ENCODE measurements at regions not wholly inside any gene's neighbourhood (a gene's known extent, or its start where the extent isn't known, plus 50 kb on each side); places are given as distances from the start of the nearest gene placed in this dataset.

DNA sequence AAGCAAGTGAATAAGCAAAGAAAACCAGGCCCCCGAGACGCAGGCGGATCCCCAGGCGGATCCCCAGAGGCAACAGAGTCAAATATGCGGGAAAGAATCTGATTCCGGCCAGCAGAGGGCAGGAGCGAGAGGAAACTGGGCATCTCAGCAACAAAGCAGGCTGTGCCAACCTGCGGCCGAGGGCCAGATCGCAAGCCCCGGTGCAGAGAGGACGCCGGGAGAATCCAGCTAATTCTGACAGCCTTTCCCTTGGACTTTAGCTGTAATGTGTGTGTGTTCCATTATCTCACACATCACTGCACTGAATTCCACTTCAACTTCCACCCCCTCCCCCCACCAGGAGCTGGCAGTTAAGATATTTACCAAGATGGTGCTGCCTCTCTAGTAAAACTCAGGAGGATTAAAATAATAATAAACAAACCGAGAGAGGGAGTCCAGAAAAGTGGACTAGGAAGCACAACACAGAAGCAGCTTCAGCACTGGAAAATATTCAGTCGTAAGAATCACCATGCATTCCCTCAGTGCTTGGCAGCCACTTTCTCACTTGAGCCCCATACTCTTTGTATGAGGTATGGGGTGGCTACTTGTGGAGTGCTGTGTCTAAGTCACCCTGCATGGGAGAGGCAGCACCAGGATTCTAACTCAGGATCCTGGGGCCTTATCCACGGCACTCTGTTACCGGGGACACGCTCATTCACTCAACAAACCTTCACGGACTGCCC, 66.2 kb upstream of the SNX9 start:
- peak; percentile 81 for DNase-seq

DNA sequence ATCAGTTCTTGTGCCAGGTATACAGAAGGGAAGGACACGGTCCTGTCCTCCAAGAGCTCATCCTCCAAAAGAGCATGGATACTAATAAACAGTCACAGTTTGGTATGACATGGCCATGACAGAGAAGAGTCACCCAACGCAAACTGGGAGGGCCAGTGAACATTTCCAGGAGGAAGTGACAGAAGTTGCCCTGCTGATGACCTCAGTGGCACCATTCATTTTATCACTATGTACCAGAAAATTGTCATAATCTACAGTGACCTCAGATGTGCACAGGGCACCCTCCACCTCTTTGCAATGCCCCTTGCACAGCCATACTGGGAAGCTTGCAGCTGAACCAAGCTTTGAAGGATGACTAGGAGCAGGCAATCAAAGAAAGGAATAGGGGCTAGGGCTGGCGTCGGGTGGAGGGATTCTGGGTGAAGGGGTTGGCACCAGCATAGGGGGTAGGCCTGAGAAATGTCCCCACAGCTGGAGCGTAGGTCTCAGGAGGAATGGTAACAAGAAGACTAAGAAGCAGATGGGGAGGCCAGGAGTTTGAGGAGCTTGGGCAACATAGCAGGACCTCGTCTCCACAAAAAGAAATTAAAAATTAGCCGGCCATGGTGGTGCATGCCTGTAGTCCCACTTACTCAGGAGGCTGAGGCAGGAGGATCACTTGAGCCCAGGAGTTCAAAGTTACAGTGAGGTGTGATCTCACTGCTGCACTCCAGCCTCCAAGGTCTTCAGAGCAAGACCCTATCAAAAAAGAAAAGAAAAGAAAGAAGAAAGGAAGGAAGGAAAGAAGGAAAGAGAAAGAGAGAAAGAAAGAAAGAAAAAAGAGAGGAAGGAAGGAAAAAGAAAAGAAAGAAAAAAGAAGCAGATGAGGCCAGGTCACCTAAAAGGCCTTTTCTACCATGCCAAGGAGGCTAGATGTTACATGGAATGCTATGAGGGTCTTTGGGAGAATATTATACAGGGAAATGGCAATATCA, 65.3 kb upstream of the SNX9 start:
- no peak for DNase-seq

DNA sequence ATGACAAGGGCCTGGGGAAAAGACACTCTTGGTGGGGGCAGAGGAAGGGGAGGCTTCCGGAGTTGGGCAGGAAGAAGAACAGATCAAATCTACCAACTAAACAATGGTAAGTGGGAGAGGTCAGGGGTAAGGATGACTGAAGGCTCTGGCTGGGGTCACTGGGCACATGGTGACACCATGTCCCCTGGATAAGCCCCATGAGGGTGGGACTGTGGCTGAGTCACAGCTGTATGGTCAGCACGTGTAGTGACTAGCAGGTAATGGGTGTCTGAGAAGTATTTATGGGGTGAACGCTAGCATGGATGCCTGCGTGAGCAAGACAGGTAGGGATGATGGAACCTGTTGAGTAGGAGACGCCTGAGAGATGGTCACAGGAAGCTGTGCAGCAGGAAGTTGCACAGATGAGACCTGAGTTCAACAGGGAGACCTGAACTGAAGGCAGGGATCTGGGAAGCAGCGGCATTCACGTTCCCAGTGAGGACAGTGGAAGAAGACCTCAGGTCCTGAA, 64.5 kb upstream of the SNX9 start:
- no peak for DNase-seq

DNA sequence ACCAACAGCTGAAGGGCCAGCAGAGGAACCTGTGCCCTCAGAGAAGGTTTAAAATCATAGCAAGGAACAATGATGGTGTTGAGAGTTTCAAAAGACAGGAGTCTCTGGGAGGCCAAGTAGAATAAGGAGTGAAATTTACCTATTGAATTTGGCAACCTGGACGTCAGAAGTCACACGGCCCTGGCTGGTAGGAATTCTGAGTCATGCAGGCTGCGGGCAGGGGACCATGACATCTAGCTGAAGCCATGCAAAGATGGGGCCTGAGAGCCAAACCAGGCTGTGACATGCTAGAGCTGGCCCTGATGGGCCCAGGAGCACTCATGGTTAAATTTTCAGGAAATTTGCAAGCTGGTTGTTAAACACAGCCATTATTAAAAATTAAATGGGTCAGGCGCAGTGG, 64.0 kb upstream of the SNX9 start:
- DNase-seq: no peak

DNA sequence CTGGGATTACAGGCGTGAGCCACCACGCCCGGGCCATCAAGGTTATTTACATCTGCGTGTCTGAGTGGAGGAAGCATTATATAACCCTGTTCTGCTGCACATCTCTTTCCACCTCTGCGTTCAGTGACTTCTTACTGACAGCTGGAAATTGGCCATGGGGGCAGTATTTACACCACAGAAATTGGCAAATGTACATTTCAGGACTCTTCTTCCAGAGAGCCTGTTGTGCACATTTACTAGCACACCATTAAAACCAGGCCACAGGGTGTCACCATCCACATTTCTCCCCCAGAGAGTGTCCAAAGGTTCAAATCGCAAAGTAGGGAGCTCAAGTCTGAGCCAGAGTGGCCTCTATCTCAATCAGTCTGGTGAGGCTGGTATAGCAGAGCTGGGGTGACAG, 62.9 kb upstream of the SNX9 start:
- no peak for DNase-seq

DNA sequence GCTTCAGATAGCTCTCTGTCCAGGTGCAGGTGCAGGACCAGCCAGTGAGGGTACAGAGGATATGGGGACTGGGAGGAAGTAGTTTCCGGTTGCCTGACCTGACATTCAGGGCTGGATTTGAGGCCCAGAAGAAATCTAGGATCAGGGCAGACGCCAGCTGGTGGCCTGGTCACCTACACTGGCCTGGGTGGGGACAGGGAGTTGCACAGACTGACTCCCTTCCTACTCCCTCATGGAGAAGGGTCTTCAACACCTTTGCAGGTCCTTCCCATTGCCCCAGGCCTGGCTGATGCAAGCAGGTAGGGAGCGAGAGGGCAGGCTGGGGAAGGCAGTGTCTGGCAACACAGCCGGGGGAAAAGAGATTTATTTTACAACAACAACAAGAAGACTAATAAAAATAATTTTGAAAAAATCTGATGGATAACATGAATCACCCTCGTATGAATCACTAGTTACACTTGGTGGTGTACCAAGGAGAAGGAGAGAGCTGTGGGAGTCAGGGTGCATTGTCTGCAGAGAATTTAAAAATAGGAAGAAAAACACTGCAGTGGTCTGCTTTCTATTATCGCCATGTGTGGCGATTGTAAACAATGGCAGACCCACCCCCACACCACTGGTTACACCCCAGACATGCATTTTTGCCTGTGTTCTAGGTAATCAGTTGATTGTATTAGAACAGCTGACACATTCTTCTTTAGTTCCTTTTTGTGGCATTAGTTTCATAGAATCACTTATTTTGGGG, 62.3 kb upstream of the SNX9 start:
- peak; percentile 79 for DNase-seq

DNA sequence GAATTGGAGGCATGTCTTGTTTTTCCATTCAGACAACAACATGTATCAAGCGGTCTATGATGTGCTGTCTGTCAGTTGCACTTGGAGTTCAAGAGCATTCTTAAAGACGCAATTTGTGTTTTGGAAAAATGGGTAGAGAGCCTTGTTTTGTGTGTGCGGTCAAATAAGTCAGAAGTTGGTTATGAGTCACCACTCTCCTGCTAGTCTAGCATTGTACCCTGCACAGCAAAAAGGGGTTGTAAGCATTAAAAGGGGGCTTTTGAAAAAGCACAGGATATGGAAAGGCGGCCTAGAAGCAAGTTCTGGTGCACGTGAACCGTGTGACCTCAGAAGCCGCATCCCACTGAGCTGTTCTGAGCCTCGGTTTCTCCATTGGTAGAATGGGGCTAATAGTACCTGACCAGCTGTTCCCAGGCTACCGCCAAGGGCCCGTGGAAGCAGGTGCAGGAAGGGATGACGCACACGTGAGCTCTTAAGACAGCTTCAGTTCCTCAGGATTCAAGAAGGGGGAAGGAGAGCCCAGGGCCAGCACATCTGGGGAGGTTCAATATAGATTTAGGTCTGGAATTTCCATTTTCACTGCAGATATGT, 61.6 kb upstream of the SNX9 start:
- peak; percentile 71 for DNase-seq

DNA sequence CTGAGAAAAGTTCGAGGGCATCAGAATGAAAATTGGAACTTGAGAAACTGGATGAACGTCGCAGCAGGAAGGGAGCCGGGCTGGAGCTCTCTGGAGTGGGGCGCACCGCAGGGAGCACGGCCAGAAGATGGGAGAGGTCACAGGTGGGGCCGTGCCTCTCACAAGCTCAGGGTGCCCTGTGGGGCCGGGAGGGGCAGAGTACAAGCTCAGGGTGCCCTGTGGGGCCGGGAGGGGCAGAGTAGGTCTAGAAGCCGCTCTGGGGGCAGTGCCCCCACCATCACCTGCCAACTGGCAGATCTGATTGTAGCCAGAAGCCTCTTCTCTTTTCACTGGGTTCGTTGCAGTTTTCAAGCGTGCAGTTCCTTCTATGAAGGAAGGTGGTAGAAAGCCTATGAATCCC, 61.1 kb upstream of the SNX9 start:
- no peak for DNase-seq

DNA sequence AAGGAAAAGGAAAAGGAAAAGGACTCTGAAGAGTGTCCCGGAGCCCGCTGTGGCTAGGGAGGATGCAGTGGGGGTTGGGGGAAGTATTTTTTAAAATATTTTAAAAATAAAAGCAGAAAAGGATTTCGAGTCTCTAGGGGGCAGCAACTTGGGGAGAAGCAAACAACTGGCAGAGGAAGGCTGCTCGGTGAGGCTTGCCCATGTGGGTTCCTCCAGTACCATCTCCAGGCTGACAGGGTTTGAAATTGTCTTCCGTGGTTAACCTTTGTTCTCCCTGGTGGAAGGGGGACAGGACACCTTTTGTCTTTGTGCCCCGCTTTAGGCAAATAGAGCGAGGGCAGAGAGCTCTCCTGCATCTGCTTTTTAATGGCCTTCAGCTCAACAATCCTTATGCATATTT, 60.4 kb upstream of the SNX9 start:
- no peak for DNase-seq

DNA sequence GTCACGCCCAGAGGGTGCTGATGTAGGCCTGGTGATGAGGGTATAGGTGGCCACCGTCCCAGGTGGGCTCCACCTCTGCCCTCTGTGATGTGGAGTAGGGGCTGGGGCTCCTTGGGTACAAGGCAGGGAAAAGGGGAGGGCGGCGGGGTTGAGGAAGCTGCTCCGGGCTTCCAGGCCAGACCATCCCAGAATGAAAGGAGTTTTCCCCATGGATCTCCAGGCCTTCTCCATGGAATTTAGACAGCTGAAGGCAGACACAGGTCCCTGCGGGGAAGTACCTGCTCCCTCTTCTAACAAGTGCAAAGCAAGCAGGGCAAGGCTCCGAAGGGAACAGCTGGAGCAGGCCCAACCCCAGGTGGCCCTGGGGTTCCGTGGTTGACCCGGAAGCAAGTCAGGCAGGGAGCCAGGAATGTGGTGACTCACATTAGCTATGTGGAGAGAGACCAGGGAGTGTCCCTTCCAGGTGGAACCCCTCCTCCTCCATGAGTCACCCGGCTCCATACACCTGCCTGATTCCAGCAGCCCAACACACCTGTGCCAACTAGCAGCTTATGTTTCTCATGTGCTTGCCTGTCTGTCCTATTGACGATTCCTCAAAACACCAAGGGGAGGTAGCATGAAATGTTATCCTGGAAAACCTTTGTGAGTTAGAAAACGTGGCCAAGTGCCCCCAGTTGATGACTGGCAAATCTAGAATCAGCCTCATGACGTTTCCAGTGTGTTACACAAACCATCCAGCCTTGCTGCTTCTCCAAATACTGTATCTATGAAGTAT, 59.7 kb upstream of the SNX9 start:
- DNase-seq: peak; percentile 71

DNA sequence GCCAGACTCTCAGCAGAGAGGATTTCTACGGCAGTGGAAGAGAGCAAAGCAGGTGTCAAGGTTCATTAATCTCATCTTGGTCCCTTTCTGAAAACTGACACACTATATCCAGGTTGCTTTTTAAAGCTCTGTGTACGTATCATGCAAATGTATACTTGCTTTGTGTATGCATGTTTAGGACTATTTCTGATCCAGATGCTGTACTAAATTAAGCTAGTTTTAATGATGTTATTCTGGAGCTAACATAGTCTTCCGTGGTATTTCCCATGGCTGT, 59.2 kb upstream of the SNX9 start:
- no peak for DNase-seq

DNA sequence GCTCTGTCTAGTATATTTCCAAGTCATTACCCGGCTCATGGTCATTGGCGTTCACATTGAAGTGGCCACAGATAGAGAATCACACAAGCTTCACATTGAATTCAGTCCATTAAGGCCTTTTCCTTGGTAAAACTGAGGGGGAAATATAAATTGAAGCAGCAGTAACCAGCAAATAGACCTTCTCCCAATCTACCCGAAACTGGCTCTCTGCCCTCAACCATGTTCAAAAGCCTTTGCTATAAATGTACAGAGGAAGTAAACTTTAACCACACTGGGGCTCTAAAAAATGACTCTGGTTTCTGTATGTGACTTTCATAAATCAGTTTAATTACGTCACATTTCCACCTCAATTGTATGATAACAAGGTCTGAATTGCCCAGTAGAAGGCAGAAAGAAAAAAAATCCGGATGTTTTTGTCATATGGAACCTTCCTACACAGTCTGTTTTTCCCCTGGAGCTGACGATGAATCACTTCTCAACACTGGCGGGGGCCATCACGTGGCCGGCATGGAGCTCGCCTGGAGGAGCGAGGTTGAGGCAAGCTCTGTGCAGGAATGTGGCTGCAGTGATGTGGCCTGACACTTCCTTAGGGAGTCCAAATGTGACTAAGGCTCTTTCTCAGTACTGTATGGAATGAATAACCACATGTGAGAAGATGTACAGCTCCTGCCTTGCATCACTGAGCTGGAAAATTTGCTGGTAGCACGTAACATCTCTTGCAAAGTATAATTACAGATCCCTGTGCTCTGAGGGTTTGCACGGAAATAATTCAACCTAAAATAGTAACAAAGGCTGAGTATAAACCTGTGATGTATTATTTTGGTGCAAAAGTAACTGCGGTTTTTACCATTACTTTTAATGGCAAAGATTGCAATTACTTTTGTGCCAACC, 58.6 kb upstream of the SNX9 start:
- DNase-seq: peak; percentile 100

DNA sequence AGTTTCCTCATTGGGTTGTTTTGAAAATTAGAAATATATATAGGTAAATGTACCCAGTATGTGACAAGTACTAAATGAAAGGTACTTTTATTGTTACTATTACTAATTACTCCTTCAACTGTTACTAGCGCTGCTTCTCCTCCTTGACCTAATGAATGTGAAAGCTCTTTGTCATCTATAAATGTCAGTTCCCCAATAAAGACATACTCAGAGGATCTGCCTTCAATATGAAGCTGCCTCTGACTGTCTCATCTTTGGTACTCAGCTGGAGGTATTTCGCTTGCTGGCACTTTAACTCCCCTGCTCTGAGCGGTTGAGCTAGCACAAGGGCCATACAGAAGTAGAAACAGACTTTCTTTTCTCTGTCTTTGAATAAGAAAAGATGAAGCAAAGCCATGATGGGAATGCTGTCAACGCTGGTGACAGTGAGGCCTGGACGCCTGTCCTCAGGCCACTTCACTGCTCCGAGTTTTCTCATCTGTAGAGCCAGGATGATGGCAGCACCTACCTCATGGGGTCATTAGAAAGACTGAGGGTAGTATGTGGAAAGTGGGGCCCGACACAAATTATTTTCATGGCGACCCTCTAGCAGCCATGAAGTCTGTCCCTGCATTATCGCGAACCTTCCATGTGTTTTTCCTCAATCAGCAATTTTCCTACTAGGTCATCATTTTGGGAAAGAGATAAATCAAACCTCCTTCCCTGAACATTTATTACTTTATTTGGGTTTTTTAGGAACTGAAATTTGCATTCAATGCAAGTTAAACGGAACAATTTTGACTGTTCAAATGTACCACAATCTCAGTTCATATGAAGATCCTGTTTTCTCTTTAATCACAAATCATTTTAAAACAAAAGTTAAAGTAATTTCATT, 55.9 kb upstream of the SNX9 start:
- DNase-seq: no peak

DNA sequence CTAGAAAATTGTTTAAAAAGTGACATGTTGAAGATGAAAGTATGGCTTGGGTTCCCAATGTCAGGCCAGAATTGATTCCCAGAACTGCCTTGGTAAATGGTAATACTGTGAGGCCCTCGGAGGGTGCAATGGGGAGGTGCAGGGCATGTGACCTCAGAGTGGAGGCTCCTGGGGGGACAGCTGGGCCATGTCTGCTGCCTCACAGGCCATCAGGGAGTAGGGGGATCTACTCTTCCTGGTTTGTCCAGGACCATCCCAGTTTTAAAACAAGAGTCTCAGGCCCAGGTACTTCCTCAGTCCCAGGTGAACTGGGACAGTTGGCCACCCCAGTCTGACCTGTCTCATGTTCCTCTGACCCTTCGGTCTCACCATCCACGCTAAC, 55.3 kb upstream of the SNX9 start:
- DNase-seq: no peak

DNA sequence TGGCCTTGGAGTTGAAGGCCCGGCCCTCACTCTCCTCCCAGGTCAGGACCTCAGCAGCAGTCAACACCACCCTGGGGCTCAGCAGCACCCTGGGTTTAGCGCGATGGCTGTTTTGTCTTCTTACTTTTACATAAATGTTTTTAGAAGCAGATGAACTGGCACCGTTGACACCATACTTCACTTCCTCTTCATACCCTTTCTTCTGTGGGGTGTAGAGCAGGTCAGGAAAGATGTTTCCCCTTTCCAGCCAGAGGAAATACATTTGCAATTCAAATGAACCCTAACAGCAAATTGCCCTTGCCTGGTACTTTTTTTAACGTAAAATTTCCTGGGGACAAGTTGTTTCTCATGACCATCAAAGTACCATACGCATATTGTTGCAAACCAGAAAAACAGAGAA, 54.7 kb upstream of the SNX9 start:
- no peak for DNase-seq

DNA sequence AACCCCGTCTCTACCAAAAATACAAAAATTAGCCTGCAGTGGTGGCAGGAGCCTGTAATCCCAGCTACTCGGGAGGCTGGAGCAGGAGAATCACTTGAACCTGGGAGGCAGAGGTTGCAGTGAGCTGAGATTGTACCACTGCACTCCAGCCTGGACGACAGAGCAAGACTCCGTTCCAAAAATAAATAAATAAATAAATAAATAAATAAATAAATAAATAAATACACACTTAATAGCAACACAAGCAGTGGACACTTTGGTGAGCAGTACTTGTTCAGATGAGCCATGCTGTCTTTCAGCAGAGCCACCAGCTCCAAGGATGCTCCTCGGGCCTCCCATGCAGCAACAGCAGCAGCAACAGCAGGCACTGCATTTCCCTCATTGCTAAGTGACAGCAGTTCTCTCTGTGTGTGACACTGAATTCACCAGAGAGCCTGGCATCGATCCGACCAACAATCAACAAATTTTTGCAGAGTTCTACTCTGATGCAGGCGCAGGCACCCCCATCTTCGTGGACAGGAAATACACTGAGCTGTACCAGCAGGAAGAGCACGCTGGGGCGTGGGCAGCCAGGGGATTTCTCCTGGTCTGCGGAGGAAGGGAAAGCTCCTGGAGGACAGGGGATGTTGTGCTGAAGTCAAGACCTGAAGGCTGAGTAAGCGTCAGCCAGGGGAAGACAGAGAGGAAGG, 54.0 kb upstream of the SNX9 start:
- no peak for DNase-seq

DNA sequence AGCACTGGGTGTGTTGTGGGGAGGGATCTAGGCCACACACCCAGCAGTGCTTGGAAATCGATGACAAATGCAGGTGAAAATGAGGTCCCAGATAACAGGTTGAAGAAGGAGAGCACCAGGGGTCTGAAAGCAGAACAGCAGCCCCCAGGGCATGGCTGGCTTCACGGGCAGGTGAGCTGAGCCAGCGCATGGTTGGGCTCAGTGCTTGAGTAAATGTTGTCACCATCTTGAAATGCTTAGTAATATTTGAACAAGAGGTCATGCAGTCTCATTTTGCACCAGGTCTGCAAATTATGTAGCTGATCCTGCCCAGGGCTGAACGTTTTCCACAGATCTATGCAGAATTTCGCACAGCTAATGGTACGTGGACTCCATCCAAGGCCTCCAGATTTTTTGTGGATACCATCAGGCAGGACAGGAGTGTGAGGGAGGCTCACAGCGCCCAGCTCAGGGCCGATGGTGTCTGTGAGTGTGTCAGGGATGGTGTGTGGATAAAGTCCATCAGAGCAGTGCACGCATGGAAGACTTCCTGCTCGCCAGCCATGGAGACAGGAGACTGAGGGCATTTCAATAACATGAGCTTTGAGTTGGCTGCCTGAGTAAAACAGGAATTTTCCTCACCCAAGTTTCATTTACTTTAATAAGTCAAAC, 53.1 kb upstream of the SNX9 start:
- no peak for DNase-seq

DNA sequence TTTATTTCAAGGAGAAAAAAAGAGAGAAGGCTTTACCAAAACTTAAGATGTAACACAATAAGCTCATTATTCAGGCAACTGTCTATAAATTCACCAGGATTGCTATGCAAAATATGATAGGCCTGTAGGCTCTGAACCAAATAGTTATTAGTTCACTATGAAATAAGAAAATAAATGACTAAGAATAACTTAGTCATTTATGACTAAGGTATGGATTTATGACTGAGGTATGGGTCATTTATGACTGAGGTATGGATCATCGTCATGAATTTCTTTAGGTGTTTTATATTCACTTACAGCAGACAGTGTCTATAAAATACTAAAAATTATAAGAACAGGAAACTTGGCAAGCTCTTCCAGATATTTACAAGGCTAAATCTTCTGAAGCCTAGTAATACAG, 52.1 kb upstream of the SNX9 start:
- peak; percentile 69 for DNase-seq

DNA sequence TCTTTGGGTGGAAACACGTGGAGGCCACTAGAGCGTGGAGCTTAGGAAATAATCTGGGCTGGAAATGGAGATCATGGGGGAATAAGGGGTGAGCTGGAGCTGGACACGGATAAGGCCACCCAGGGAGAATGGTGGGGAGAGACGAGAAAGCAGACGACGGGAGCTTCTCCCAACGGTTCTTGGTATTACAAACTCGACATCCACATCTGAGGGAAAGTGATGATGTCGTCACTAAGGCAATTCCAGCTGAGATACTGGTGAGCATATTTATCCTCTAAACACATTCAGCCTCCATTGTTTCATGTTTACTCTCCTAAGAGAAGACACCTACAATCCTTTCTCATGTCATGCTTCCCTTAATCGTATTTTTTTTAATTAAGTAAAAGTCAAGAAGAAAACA, 50.2 kb upstream of the SNX9 start:
- DNase-seq: no peak

Measured in EL (cell line).